Stimulated activated naive CD8-positive, alpha-beta T cell treated with anti-CD3 and anti-CD28 coated beads, Interleukin-15, Interleukin-2, amounts not matched to agents 100 U/mL and 50 U/mL, for 24 hours (primary cell): ENCODE measurements at regions not wholly inside any gene's neighbourhood (a gene's known extent, or its start where the extent isn't known, plus 50 kb on each side); places are given as distances from the start of the nearest gene placed in this dataset.
"Not testable (repeated sequence)": the region's sequence is repeated elsewhere in the genome, so short reads cannot be mapped to it uniquely, and the experiment has no call there.

Experiments used
- ATAC-seq: fragments of 150-1000 bp; cut with Tn5 transposase; one replicate; pipeline ENCODE4 v1.10.0; 2021
- DNase-seq: peaks from one replicate; pipeline ENCODE4 v3.0.0; 2021

GRCh38 chr13:70784207-70784989 lies 676.1 kb upstream of the KLHL1 start:
- DNase-seq (no peak), ATAC-seq (no peak)

DNA sequence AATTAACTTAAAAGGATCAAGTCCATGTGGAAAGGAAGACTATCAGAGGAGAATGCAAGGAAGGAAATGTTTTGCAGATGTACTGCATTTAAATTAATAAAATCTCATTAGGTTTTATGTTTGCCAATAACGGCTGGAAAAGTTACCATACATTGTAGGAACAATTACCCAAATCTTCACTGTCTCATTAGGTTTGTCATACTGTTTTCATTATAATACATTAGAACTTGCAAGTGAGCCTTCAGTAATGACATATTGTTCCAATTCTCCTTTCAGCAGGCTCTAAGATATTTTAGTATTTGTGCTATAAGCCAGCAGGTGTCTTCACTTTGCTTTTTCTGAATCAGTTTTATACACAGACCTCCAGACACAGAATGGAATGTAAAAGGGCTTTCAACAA lies 661.6 kb upstream of the KLHL1 start:
- ATAC-seq (no peak), DNase-seq (no peak)

DNA sequence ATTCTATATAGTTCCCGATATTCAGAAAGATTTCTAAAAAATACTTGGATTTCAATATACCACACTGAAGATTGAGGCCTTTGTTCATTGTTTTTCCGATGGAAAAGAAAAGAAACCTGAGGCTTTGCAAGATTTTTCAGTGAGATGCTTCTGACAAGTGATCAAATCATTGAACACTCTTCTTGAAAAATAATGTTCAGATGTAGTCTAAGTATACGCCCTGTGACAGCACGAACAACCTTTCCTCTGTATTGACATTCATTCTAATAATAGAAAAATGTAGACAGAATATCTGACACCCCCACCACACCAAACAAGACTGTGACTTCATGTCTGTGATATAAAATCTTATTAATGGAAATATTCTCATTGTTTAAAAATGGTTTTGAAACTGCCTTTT lies 650.7 kb upstream of the KLHL1 start:
- no peak for DNase-seq
- no peak for ATAC-seq

- DNase-seq (no peak), ATAC-seq (no peak)
These were observed 647.8 kb upstream of the KLHL1 start for GRCh38 chr13:70756088-70756487.

- ATAC-seq (no peak), DNase-seq (no peak)
These were observed 647.2 kb upstream of the KLHL1 start for GRCh38 chr13:70755456-70755855.

DNA sequence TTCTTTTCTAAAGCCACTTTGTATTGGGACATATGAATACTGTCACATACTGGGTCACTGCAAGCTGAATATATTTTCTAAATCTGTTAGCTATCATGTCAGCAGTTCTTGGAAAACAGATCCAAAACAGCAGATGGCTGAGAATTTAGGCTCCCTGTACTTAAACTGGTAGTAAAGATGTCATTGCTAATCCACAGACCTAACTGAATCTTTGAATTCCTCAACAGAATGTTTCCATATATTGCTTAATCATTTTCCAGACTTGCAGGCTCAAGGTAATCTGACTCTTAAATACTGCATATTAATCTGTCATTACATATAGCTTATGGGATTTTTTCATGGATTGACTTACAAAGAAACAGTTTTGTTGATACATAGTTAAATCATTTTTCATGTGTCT lies 639.0 kb upstream of the KLHL1 start:
- ATAC-seq (no peak), DNase-seq (no peak)

GRCh38 chr13:70746469-70746868 lies 638.2 kb upstream of the KLHL1 start:
- ATAC-seq, DNase-seq: not testable (repeated sequence)

GRCh38 chr13:70736622-70737317 lies 628.5 kb upstream of the KLHL1 start:
- DNase-seq (no peak), ATAC-seq (no peak)

DNA sequence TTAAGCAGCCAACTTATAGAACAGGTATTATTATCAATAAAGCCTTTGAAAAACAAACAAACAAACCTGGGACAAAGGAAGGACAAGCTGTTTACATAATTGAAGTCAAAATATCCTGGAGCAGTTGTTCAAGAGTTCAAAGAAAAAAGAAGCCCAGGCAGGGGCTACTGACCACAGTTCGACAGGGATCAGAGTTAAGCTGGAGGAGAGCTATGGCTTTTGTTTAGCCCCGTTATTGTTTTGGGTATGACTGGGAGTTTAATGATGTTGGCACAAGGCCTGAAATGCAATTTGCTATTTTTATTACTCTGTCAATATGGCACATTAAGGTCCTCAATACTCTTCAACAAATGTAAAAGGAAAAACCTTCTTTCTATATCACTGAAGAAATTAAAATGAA lies 624.4 kb upstream of the KLHL1 start:
- DNase-seq = no peak
- no peak for ATAC-seq

GRCh38 chr13:70729369-70729768 lies 621.1 kb upstream of the KLHL1 start:
- ATAC-seq (no peak), DNase-seq (no peak)

GRCh38 chr13:70723732-70724131 lies 615.5 kb upstream of the KLHL1 start:
- ATAC-seq (no peak), DNase-seq (no peak)

DNA sequence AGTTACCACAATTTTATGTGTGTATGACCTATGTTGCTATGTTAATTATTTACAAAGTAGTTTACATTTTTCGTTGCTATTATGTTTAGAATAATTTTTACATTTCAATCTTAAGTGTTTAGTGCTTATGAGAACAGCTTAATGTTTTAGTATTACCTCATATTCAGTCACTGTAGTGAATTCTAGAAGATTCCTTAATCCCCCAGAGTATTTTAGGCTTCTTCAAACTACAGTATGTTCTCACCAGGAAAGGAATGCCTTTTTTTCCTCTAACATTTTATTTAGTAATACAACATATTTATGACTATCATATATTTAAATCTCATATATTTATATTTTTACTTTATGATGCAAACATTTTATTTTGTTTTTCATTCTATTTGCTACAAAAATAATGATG lies 612.1 kb upstream of the KLHL1 start:
- DNase-seq = no peak
- no peak for ATAC-seq

DNA sequence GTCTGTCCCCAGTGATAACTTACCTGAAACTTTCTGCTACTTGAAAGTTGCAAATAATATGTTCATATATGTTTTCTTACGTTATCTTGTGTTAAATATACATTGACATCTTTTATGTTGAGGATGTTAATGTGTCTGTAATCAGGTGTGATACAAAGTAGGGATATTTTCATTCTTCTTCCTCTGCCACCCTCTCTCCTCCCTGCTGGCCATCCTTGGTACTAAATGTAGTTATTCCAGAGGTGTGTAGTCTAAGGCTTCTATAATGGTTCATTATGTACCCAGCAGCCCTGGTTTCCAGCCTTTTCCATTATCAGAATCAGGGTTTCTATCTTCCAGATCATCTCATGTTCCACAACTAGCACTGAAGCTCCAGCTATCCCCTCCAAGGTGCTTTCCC lies 606.7 kb upstream of the KLHL1 start:
- ATAC-seq = no peak
- no peak for DNase-seq

- no peak for DNase-seq
- no peak for ATAC-seq
These were observed 600.5 kb upstream of the KLHL1 start for GRCh38 chr13:70708775-70709174.

DNA sequence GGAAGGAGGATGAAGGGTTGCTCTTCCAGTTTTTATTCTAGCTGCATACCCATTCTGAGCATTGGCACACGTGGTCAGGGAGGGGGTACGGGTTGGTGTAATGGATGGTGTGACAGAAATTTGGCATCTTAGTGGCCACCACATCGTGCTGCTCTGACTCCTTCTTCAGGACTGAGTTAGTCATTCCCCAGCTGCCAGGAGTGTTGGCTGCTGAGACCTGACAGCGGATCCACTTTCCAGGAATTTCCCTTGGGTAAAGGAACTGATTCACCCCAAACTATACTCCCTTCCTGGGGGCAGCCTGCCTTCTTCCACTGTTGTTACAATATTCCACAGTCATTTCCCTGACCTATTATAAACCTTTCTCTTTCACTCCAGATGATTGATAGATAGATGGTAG lies 595.5 kb upstream of the KLHL1 start:
- DNase-seq = no peak
- no peak for ATAC-seq

DNA sequence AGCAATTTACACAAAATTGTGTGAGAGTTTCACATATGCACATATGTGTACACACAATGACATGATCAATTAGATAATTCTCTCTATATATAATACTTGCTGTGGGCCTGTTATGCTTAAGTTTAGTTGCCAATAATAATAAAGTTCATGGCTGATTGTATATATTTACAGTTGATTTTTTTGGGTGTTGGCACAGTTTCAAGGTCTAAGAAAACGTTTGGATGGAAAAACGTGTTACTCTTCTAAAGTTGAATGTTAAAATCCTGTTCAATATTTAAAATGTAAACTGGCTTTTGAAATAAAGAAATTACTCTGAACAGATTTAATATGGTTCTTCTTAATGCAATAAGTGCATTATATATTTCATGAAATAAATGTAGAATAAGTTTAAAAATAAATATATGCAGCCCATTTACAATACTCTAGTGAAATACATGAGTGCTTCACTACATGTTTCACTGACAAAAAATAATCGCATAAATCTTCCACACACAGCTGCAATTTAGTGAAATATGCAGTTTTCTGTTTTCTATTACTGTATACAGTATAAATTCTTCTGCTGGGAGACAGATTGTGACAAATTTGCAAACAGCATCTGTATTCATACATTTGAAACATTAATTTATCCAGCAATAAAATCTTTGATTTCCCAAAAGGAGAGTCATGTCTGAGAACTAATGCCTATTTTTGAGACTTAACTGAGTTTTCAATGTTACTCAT lies 586.9 kb upstream of the KLHL1 start:
- no peak for DNase-seq
- no peak for ATAC-seq

DNA sequence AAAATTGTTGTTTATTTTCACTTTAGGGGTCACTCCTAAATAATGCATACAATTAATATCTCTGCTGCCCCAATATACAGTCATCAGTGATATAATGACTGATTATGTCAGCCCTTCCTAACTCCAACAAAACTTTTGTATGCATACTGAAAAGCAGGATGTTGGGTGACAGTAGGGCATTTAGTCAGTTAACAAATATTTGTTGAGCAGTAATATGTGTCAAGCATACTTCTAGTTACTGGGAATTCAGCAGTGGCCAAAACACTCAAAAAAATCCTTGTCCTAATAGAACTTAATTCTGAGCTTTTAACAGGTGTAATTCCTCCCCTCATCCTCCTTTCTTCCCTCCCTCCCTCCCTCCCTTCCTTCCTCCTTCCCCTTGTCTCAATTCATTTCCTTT lies 560.7 kb upstream of the KLHL1 start:
- ATAC-seq = no peak
- DNase-seq = no peak

DNA sequence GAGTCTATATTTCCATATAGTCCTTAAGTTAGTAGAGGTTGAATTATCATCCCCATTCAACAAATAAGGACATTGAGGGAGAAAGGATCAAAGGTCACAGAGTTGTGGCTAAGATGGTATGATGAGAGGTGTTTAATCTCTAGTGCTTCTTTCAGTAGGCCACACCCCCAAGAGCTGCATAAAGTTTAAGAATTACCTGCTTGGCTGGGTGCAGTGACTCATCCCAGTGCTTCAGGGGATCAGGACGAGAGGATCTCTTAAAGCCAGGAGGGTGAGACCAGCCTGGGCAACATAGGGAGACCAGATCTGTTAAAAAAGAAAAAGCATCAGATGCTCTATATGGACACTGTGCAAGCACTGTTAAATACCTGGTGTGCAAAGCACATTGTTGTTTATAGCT lies 560.0 kb upstream of the KLHL1 start:
- ATAC-seq (no peak), DNase-seq (no peak)

- ATAC-seq (no peak), DNase-seq (no peak)
These were observed 558.8 kb upstream of the KLHL1 start for GRCh38 chr13:70666883-70667556.

DNA sequence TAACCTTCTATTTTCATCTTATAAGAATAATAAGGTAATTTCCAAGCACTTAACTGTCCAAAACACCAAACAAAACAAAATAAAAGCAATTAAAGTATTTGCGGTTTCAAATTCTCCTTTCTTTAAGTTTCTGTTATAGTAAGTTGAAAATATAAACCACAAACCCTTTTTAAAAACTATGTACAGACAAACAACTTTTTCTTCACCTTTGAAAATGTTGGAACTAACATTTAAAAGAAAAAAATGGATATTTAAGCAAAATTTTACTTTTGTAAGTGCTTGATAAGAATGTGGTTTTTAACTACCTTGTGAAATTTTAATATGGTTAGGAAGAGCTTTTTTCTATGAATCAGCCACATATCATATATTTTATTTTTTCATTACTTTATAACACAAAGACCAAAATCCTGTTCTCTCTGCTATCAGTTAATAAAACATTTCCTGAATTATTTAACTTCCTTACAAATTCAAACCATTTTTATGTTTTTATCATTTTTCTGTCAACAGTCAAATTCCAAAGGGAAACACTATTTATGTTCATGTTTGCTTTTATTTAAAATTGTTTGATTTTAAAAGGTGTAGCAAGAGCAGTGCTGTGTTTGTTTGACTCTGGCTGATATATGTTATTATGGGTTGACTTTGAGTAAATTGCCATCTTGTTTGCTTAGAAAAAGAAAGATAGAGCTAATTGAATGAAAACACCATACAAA lies 554.1 kb upstream of the KLHL1 start:
- no peak for ATAC-seq
- DNase-seq = no peak

- no peak for ATAC-seq
- no peak for DNase-seq
These were observed 535.8 kb upstream of the KLHL1 start for GRCh38 chr13:70644052-70644451.

- DNase-seq = no peak
- no peak for ATAC-seq
These were observed 526.6 kb upstream of the KLHL1 start for GRCh38 chr13:70634893-70635292.
